HEK293 (cell line): ENCODE measurements at regions not wholly inside any gene's neighbourhood (a gene's known extent, or its start where the extent isn't known, plus 50 kb on each side); places are given as distances from the start of the nearest gene placed in this dataset.

Source experiments
- CTCF ChIA-PET: fragments of 350-600 bp; formaldehyde crosslinking; extraction: SDS; loops from one replicate; lab custom pipeline; 2021; ENCODE audit warnings: antibody characterized with exemption; lab: Yijun Ruan, JAX
- POLR2A ChIA-PET: fragments of 300-600 bp; formaldehyde crosslinking; extraction: SDS; loops from one replicate; lab custom pipeline; 2020; ENCODE audit warnings: antibody characterized with exemption, inconsistent platforms; lab: Yijun Ruan, JAX
- H3K27ac ChIP-seq: fragments of 200-500 bp; sonication (Bioruptor generic); 2 replicates; pipeline ENCODE4 v1.5.1; 2014; ENCODE audit warnings: low read depth, low read length, control low read depth, inconsistent platforms; ENCODE audit errors: extremely low read depth
- H3K36me3 ChIP-seq, 2 experiments: fragments of 200-500 bp in 1 of 2; sonication (Bioruptor generic) in 1 of 2; 1 replicate in 1 of 2; 2 replicates in 1 of 2; pipeline ENCODE4 v1.5.1; 2014 to 2017; ENCODE audit warnings: inconsistent platforms in 2 of 2, low read length in 2 of 2; ENCODE audit not compliant: control insufficient read depth in 2 of 2, insufficient read depth in 1 of 2
- H3K4me1 ChIP-seq: fragments of 200-500 bp; sonication (Bioruptor generic); 2 replicates; pipeline ENCODE4 v1.5.1; 2014; ENCODE audit warnings: mild to moderate bottlenecking, low read length, inconsistent platforms; ENCODE audit not compliant: control insufficient read depth, insufficient read depth
- H3K4me3 ChIP-seq: 2 replicates; pipeline ENCODE4 v1.5.1; 2011; ENCODE audit warnings: low read depth, mild to moderate bottlenecking, control low read depth, low read length, moderate library complexity
- H3K9me3 ChIP-seq: fragments of 200-500 bp; sonication (Bioruptor generic); 2 replicates; pipeline ENCODE4 v1.5.1; 2014; ENCODE audit warnings: low read depth, low read length, inconsistent platforms; ENCODE audit not compliant: control insufficient read depth, insufficient read depth
- IKZF3 ChIP-seq: fragments of 450-650 bp; IDR thresholded peaks from 2 replicates; pipeline ENCODE4 v1.5.0; 2018; ENCODE audit warnings: missing biosample characterization, mild to moderate bottlenecking, missing genetic modification characterization, moderate library complexity
- KLF16 ChIP-seq: fragments of 450-650 bp; formaldehyde crosslinking; IDR thresholded peaks from 2 replicates; pipeline ENCODE4 v1.5.1; 2017; ENCODE audit warnings: missing biosample characterization, missing genetic modification characterization
- OSR2 ChIP-seq: fragments of 450-650 bp; formaldehyde crosslinking; IDR thresholded peaks from 2 replicates; pipeline ENCODE4 v1.5.1; 2016; ENCODE audit warnings: missing biosample characterization, missing genetic modification characterization
- SCRT1 ChIP-seq: fragments of 450-650 bp; formaldehyde crosslinking; IDR thresholded peaks from 2 replicates; pipeline ENCODE4 v1.5.1; 2016; ENCODE audit warnings: missing biosample characterization, missing genetic modification characterization, borderline replicate concordance
- SP3 ChIP-seq: fragments of 450-650 bp; formaldehyde crosslinking; IDR thresholded peaks from 2 replicates; pipeline ENCODE4 v1.5.1; 2016; ENCODE audit warnings: missing biosample characterization, missing genetic modification characterization
- ZBTB1 ChIP-seq: fragments of 450-650 bp; formaldehyde crosslinking; IDR thresholded peaks from 2 replicates; pipeline ENCODE4 v1.5.1; 2016; ENCODE audit warnings: missing biosample characterization, missing genetic modification characterization
- ZBTB48 ChIP-seq: fragments of 450-650 bp; formaldehyde crosslinking; IDR thresholded peaks from 2 replicates; pipeline ENCODE4 v1.5.1; 2016; ENCODE audit warnings: missing biosample characterization, missing genetic modification characterization
- ZBTB8A ChIP-seq: fragments of 450-650 bp; formaldehyde crosslinking; IDR thresholded peaks from 2 replicates; pipeline ENCODE4 v1.5.1; 2016; ENCODE audit warnings: missing biosample characterization, missing genetic modification characterization
- ZNF138 ChIP-seq: fragments of 450-650 bp; formaldehyde crosslinking; IDR thresholded peaks from 2 replicates; pipeline ENCODE4 v1.5.1; 2016; ENCODE audit warnings: missing biosample characterization, missing genetic modification characterization, borderline replicate concordance
- ZNF175 ChIP-seq: fragments of 450-650 bp; formaldehyde crosslinking; IDR thresholded peaks from 2 replicates; pipeline ENCODE4 v1.5.1; 2016; ENCODE audit warnings: missing biosample characterization, missing genetic modification characterization
- ZNF223 ChIP-seq: fragments of 450-650 bp; formaldehyde crosslinking; IDR thresholded peaks from 2 replicates; pipeline ENCODE4 v1.5.1; 2016; ENCODE audit warnings: missing biosample characterization, missing genetic modification characterization
- ZNF274 ChIP-seq, 2 experiments: fragments of 200-500 bp in 1 of 2; fragments of 450-650 bp in 1 of 2; sonication (Bioruptor generic) in 1 of 2; formaldehyde crosslinking in 1 of 2; IDR thresholded peaks; 2 replicates each; pipeline versions ENCODE4 v1.5.1 to v1.6.1; 2014 to 2016; ENCODE audit warnings: borderline replicate concordance in 1 of 2, inconsistent platforms in 1 of 2, low read length in 1 of 2, missing biosample characterization in 1 of 2, missing genetic modification characterization in 1 of 2
- ZNF548 ChIP-seq: fragments of 450-650 bp; formaldehyde crosslinking; IDR thresholded peaks from 2 replicates; pipeline ENCODE4 v1.5.1; 2016; ENCODE audit warnings: missing biosample characterization, missing genetic modification characterization
- ZNF621 ChIP-seq: fragments of 450-650 bp; formaldehyde crosslinking; IDR thresholded peaks from 2 replicates; pipeline ENCODE4 v1.5.1; 2017; ENCODE audit warnings: missing biosample characterization, missing genetic modification characterization
- ZNF624 ChIP-seq: fragments of 450-650 bp; formaldehyde crosslinking; IDR thresholded peaks from 2 replicates; pipeline ENCODE4 v1.5.1; 2017; ENCODE audit warnings: missing biosample characterization, missing genetic modification characterization
- ZNF629 ChIP-seq: fragments of 450-650 bp; formaldehyde crosslinking; IDR thresholded peaks from 2 replicates; pipeline ENCODE4 v1.5.1; 2017; ENCODE audit warnings: missing biosample characterization, missing genetic modification characterization
- ZNF654 ChIP-seq: fragments of 450-650 bp; formaldehyde crosslinking; IDR thresholded peaks from 2 replicates; pipeline ENCODE4 v1.5.1; 2016; ENCODE audit warnings: low read depth, missing biosample characterization, missing genetic modification characterization
- ZNF76 ChIP-seq: fragments of 450-650 bp; formaldehyde crosslinking; IDR thresholded peaks from 2 replicates; pipeline ENCODE4; 2016; ENCODE audit warnings: low read depth, missing biosample characterization, missing genetic modification characterization, borderline replicate concordance
- TF ChIP-seq, protein P1 (sequence below): fragments of 450-650 bp; formaldehyde crosslinking; IDR thresholded peaks from 2 replicates; pipeline ENCODE4 v1.5.1; 2017; ENCODE audit warnings: missing biosample characterization, missing genetic modification characterization
- TF ChIP-seq, protein P2 (sequence below): fragments of 450-650 bp; formaldehyde crosslinking; IDR thresholded peaks from 2 replicates; pipeline ENCODE4 v1.5.1; 2016; ENCODE audit warnings: missing biosample characterization, missing genetic modification characterization
- TF ChIP-seq, protein P3 (sequence below): fragments of 450-650 bp; formaldehyde crosslinking; IDR thresholded peaks from 2 replicates; pipeline ENCODE4 v1.5.1; 2016; ENCODE audit warnings: missing biosample characterization, missing genetic modification characterization
- TF ChIP-seq, protein P4 (sequence below): fragments of 450-650 bp; formaldehyde crosslinking; IDR thresholded peaks from 2 replicates; pipeline ENCODE4 v1.5.1; 2016; ENCODE audit warnings: missing biosample characterization, missing genetic modification characterization
- TF ChIP-seq, protein P5 (sequence below): fragments of 450-650 bp; formaldehyde crosslinking; IDR thresholded peaks from 2 replicates; pipeline ENCODE4 v1.5.1; 2016; ENCODE audit warnings: missing biosample characterization, missing genetic modification characterization
- TF ChIP-seq, protein P6 (sequence below): sonication (generic); formaldehyde crosslinking; IDR thresholded peaks from 2 replicates; pipeline ENCODE4 v1.8.1; 2022; ENCODE audit warnings: mild to moderate bottlenecking, moderate library complexity, missing genetic modification reagents

DNA sequence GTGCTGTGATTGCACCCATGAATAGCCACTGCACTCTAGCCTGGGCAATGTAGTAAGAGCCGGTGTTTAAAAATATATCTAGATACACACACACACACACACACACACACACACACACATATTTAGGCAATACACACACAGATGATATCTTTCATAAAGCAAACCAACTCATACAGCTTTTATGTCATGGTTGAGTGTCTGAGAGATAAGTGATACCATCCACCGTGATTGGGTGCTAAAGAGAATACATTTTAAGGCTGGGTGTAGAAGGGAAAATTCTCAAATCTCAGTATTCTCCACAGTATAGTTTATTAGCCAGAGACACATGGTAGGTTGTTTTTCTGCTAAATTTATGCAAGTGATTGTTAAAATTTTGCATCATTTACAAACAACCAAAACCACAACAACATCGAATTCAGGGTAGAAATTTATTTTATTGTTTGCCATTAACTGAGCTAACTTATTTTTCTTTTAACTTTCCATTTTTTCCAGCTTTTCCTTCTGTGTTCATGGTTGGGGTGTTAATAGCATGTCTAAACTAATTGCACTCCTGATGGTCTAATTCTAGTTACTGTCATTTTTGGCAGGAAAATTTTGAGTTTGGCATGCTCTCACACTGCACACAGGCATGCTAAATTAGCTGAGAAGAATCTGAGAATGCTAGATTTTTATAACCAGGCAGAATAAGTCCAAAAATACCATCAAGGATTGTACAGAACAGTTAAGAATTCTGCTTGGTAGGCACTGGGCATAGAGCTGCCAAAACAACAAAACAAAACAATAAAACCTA, 57.9 kb upstream of the SYPL1 start (continued):
- no peak for TF ChIP-seq ZNF548
- no peak for TF ChIP-seq SCRT1 (tag by site-specific recombination)
- TF ChIP-seq ZNF274 (IDR thresholded peaks at IDR 0.05; ENCODE audit: low read length): no peak
- TF ChIP-seq ZNF274 (tag by site-specific recombination; IDR thresholded peaks at IDR 0.05; ENCODE audit: borderline replicate concordance): no peak

DNA sequence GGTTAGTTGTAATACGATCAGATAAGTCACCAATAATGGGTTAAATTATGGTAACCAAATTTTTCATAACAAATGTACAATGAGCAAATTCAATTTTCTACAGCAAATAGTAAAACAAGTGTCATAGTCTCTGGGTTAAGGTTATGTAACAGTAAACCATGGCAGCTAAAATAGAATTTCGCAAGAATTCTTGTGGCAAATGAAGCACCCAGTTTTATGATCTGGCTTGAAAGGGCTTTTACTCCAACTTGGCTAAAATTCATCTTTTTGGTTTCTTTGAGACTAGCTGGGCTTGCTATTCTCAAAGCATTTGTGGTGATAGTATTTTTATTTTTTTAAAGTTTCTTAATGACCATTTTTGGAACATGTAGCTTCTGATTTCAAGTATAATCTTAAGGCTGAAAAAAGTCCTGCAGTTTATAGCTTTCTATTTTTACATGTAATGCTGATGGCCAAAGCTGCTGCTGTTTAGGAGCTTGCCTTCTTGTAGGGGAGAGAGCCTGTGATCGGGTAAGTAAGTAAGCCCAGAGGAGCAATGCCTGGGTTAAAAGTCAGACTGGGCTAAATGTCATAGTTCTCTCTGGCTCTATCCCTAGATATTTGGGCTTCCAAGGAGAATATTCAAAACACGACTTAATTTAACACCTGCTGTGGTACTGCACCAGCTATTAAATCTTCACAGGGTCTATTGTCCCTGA, 55.5 kb upstream of the SYPL1 start:
- ChIA-PET CTCF (interaction anchor here (0.5 to 6.2 kb wide), 38 partner anchors 9 to 1367 kb away, joined by 3 to 53 read pairs (median 4); partner anchors contain the start of gene SYPL1), POLR2A (no interaction called here)
- no peak overlapping the region for H3K27ac ChIP-seq

DNA sequence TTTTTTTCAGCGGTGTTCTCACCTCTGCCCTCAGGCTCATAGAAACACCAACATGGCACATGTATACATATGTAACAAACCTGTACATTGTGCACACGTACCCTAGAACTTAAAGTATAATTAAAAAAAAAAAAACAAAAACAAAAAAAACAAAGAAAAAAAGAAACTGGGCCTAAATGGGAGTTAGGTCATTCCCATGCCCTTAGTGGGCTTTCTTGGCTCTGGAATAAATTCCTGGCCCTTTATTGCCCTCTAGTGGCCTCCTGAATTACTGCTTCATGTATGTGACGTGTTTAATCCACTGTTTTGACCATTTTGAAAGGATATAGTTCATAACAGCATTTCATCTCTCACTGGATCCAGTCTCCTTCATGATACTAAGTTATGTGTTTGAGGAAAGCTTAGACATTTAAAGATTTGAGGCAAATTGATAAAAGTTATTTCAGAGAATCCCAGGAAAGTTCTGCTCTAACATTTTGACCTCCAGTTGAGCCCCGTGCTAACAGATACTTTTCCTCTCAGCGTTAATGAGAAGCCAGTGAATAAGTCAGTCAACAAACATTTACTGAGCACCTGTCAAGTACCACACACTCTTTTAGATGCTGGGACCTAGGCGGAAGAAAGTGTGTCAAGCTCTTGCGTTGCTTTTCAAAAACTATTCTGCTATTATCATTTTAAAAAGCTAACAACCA, 54.7 kb upstream of the SYPL1 start:
- no peaks in the 10 kb centered on the region for H3K4me1 ChIP-seq
- POLR2A ChIA-PET: no interaction called here
- TF ChIP-seq IKZF3: peak; percentile 75
- TF ChIP-seq, protein P1, sequence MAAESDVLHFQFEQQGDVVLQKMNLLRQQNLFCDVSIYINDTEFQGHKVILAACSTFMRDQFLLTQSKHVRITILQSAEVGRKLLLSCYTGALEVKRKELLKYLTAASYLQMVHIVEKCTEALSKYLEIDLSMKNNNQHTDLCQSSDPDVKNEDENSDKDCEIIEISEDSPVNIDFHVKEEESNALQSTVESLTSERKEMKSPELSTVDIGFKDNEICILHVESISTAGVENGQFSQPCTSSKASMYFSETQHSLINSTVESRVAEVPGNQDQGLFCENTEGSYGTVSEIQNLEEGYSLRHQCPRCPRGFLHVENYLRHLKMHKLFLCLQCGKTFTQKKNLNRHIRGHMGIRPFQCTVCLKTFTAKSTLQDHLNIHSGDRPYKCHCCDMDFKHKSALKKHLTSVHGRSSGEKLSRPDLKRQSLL (tag by site-specific recombination): peak; percentile 30; the same call in 1 of the 2 replicates
- TF ChIP-seq, protein P2, sequence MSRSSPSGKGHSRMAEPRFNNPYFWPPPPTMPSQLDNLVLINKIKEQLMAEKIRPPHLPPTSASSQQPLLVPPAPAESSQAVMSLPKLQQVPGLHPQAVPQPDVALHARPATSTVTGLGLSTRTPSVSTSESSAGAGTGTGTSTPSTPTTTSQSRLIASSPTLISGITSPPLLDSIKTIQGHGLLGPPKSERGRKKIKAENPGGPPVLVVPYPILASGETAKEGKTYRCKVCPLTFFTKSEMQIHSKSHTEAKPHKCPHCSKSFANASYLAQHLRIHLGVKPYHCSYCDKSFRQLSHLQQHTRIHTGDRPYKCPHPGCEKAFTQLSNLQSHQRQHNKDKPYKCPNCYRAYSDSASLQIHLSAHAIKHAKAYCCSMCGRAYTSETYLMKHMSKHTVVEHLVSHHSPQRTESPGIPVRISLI (tag by site-specific recombination): peak; percentile 56; the same call in 1 of the 2 replicates
- TF ChIP-seq ZBTB8A: peak; percentile 53
- TF ChIP-seq, protein P3, sequence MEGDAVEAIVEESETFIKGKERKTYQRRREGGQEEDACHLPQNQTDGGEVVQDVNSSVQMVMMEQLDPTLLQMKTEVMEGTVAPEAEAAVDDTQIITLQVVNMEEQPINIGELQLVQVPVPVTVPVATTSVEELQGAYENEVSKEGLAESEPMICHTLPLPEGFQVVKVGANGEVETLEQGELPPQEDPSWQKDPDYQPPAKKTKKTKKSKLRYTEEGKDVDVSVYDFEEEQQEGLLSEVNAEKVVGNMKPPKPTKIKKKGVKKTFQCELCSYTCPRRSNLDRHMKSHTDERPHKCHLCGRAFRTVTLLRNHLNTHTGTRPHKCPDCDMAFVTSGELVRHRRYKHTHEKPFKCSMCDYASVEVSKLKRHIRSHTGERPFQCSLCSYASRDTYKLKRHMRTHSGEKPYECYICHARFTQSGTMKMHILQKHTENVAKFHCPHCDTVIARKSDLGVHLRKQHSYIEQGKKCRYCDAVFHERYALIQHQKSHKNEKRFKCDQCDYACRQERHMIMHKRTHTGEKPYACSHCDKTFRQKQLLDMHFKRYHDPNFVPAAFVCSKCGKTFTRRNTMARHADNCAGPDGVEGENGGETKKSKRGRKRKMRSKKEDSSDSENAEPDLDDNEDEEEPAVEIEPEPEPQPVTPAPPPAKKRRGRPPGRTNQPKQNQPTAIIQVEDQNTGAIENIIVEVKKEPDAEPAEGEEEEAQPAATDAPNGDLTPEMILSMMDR (tag by site-specific recombination): peak; percentile 63
- no peak for TF ChIP-seq ZNF76 (tag by site-specific recombination)
- peak; percentile 90 for TF ChIP-seq ZNF654 (tag by site-specific recombination)
- no peak for TF ChIP-seq OSR2 (tag by site-specific recombination)
- H3K36me3 ChIP-seq: no peaks in the 10 kb centered on the region
- no peaks in the 10 kb centered on the region for H3K9me3 ChIP-seq
- H3K27ac ChIP-seq: no peak overlapping the region
- CTCF ChIA-PET: interaction anchor here (0.5 to 6.2 kb wide), 35 partner anchors 9 to 1366 kb away, joined by 3 to 53 read pairs (median 4); no protein-coding TSS in a partner anchor
- H3K4me3 ChIP-seq: no peak overlapping the region

More for the DNA sequence above, 55.5 kb upstream of the SYPL1 start:
- Histone ChIP-seq H3K9me3 (no peaks in the 10 kb centered on the region), H3K36me3 (no peaks in the 10 kb centered on the region), H3K4me1 (no peaks in the 10 kb centered on the region), H3K4me3 (no peak overlapping the region)
- no peak for TF ChIP-seq ZNF629 (tag by site-specific recombination)
- TF ChIP-seq ZBTB1 (tag by site-specific recombination): no peak
- no peak for TF ChIP-seq KLF16 (tag by site-specific recombination)
- no peak for TF ChIP-seq SP3 (tag by site-specific recombination)
- TF ChIP-seq, protein P4, sequence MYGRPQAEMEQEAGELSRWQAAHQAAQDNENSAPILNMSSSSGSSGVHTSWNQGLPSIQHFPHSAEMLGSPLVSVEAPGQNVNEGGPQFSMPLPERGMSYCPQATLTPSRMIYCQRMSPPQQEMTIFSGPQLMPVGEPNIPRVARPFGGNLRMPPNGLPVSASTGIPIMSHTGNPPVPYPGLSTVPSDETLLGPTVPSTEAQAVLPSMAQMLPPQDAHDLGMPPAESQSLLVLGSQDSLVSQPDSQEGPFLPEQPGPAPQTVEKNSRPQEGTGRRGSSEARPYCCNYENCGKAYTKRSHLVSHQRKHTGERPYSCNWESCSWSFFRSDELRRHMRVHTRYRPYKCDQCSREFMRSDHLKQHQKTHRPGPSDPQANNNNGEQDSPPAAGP (tag by site-specific recombination): no peak
- TF ChIP-seq ZNF223 (tag by site-specific recombination): no peak
- TF ChIP-seq, protein P5, sequence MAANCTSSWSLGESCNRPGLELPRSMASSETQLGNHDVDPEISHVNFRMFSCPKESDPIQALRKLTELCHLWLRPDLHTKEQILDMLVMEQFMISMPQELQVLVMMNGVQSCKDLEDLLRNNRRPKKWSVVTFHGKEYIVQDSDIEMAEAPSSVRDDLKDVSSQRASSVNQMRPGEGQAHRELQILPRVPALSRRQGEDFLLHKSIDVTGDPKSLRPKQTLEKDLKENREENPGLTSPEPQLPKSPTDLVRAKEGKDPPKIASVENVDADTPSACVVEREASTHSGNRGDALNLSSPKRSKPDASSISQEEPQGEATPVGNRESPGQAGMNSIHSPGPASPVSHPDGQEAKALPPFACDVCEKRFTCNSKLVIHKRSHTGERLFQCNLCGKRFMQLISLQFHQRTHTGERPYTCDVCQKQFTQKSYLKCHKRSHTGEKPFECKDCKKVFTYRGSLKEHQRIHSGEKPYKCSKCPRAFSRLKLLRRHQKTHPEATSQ (tag by site-specific recombination): no peak
- no peak for TF ChIP-seq ZBTB48 (tag by site-specific recombination)
- TF ChIP-seq ZNF621 (tag by site-specific recombination): no peak
- no peak for TF ChIP-seq ZNF624 (tag by site-specific recombination)
- no peak for TF ChIP-seq ZNF138
- no peak for TF ChIP-seq ZNF175 (tag by site-specific recombination)
- TF ChIP-seq, protein P6, sequence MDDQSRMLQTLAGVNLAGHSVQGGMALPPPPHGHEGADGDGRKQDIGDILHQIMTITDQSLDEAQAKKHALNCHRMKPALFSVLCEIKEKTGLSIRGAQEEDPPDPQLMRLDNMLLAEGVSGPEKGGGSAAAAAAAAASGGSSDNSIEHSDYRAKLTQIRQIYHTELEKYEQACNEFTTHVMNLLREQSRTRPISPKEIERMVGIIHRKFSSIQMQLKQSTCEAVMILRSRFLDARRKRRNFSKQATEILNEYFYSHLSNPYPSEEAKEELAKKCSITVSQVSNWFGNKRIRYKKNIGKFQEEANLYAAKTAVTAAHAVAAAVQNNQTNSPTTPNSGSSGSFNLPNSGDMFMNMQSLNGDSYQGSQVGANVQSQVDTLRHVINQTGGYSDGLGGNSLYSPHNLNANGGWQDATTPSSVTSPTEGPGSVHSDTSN (CRISPR knock-in tag): no peak
